HUES48 (cell line): ENCODE measurements at regions not wholly inside any gene's neighbourhood (a gene's known extent, or its start where the extent isn't known, plus 50 kb on each side); places are given as distances from the start of the nearest gene placed in this dataset.
"Not testable (repeated sequence)": the region's sequence is repeated elsewhere in the genome, so short reads cannot be mapped to it uniquely, and the experiment has no call there.

Source experiments
- H3K27ac ChIP-seq: one replicate; pipeline ENCODE4 v1.7.0; 2013; ENCODE audit warnings: low read depth, low read length, inconsistent platforms
- H3K27me3 ChIP-seq: 2 replicates; pipeline ENCODE4 v1.6.1; 2013; ENCODE audit warnings: mild to moderate bottlenecking, low read length; ENCODE audit not compliant: control insufficient read depth, insufficient read depth
- H3K36me3 ChIP-seq: 2 replicates; pipeline ENCODE4 v1.6.1; 2013; ENCODE audit warnings: low read length; ENCODE audit not compliant: control insufficient read depth, insufficient read depth
- H3K4me1 ChIP-seq: 2 replicates; pipeline ENCODE4 v1.6.1; 2013; ENCODE audit warnings: mild to moderate bottlenecking, low read length; ENCODE audit not compliant: control insufficient read depth, insufficient read depth
- H3K4me3 ChIP-seq: 2 replicates; pipeline ENCODE4 v1.5.1; 2013; ENCODE audit warnings: mild to moderate bottlenecking, low read depth, low read length
- H3K9ac ChIP-seq: 2 replicates; pipeline ENCODE4 v1.6.1; 2013; ENCODE audit warnings: mild to moderate bottlenecking, low read depth, low read length, moderate library complexity
- H3K9me3 ChIP-seq: 2 replicates; pipeline ENCODE4 v1.6.1; 2013; ENCODE audit warnings: low read length; ENCODE audit not compliant: control insufficient read depth, insufficient read depth

DNA sequence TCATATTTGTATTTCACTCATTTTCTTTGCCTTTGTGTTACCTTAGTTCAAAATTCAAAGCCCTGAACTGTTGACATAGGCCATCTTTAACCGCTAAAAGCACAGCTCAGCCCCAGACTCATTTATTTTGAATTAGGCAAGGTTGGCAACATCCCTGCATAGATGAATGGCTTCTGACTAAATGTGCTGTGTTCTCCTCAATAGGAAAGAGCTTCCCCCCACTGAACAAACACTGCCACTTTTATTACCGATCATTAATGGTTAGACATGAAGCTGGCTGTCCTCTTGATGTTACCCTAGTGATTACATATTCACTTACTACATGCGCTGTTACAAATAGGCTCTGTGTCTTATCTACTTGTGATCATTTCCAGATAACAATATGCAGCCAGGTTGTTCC is 170.7 kb downstream of the ADCYAP1 start:
- Histone ChIP-seq H3K9me3 (no peaks in the 10 kb centered on the region), H3K4me1 (peaks cover 5% of the 10 kb centered on the region), H3K4me3 (no peak overlapping the region), H3K27me3 (no peaks in the 10 kb centered on the region), H3K9ac (no peak overlapping the region), H3K27ac (no peak overlapping the region), H3K36me3 (no peaks in the 10 kb centered on the region)

DNA sequence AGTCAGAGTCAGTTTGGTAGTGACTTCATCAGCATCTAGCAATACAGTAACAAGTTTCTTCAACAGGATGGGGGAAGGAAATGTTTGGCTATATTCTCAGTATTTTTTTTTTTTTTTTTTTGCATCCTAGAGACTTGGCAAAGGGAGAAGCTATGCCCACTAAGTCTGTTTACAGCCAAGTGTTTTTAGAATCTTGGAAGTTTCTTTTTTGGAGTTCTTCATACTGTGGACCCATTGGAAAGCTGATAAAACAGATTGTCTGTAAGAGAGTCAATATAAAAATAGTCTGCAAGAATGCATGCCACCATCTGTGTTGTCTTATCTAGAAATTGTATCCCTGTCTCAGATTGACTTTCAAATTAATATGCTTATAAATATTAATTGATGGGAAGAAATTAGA is 171.2 kb downstream of the ADCYAP1 start:
- Histone ChIP-seq H3K9ac (no peak overlapping the region), H3K4me3 (no peak overlapping the region), H3K27ac (no peak overlapping the region), H3K36me3 (no peaks in the 10 kb centered on the region), H3K9me3 (no peaks in the 10 kb centered on the region), H3K4me1 (peaks cover 5% of the 10 kb centered on the region), H3K27me3 (no peaks in the 10 kb centered on the region)

DNA sequence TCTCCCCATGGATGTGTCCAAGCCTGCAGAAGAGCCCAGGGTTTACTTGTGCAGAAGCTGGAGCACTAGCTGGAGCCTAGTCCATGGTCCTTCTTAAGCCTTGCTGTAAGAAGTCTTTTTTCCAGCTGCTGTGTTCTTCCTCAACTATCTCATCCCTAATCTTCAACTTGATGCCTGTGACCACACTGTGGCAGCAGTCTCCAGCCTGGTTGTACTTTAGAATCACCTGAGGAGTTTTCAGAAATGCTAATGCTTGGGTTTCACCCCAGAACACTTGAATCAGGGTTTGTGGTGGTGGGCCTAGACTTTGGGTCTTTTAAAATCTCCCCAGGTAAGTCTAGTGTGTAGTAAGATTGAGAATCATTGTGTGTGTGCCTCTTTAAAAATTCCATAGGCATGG is 173.6 kb downstream of the ADCYAP1 start:
- no peaks in the 10 kb centered on the region for H3K36me3 ChIP-seq
- H3K9ac ChIP-seq = no peak overlapping the region
- no peaks in the 10 kb centered on the region for H3K27me3 ChIP-seq
- H3K27ac ChIP-seq = no peak overlapping the region
- no peaks in the 10 kb centered on the region for H3K9me3 ChIP-seq
- peaks cover 5% of the 10 kb centered on the region for H3K4me1 ChIP-seq
- no peak overlapping the region for H3K4me3 ChIP-seq

DNA sequence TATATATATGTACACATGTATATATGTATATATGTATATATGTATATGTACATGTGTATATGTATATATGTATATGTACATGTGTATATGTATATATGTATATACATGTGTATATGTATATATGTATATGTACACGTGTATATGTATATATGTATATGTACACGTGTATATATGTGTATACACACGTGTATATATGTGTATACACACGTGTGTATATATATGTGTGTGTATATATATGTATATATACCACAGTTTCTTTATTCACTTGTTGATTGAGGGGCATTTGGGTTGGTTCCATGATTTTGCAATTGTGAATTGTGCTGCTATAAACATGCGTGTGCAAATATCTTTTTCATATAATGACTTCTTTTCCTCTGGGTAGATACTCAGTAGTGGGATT is 179.0 kb downstream of the ADCYAP1 start:
- H3K4me3 ChIP-seq, H3K9ac ChIP-seq: not testable (repeated sequence)

DNA sequence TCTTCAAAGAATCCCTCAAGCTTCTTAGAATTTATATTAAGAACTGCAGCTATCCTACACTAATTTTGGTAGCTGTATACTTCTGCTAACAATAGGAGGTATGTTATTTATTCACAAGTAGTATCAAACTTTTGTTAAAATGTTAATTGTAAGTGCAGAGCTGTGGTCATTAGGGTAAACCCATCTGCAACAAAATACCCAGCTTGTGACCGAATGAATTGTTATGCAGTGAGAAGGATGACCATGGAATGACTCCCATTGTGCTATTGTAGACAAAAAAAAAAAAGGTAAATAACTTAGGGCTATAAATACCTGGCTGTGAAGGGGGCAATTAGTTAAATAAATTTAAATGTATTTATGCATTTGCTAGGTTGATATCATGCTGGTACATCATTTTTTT is 186.1 kb downstream of the ADCYAP1 start:
- Histone ChIP-seq H3K9ac (no peak overlapping the region), H3K27ac (peak overlapping the region; percentile 86), H3K4me1 (peaks cover 33% of the 10 kb centered on the region), H3K4me3 (peak overlapping the region; percentile 10; the same call in 1 of the 2 replicates), H3K27me3 (no peaks in the 10 kb centered on the region), H3K9me3 (peaks cover 3% of the 10 kb centered on the region; the same call in 1 of the 2 replicates), H3K36me3 (no peaks in the 10 kb centered on the region)

More for the DNA sequence above, 179.0 kb downstream of the ADCYAP1 start:
- not testable (repeated sequence) for H3K27ac ChIP-seq, H3K9me3 ChIP-seq, H3K4me1 ChIP-seq, H3K36me3 ChIP-seq, H3K27me3 ChIP-seq

DNA sequence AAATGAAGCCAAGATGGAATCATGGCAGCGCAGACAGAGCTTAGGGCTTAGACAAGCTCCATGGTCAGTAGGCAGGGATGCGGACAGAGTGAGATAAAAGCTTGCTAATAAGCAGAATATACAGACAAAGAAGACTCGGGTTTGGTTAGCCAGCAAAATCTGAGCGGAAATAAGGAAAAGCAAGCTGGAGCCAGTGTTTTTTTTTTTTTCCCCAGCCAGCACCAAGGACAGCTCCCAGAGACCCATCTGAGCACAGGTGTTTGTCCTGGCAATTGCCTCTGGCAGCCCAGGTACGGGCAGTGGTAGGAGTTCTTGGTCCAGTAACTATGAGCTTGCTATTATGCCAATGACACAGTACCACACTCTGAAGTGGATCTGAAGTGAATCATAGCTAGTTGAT is 187.6 kb downstream of the ADCYAP1 start:
- H3K27ac ChIP-seq = no peak overlapping the region
- H3K9ac ChIP-seq = no peak overlapping the region
- H3K4me1 ChIP-seq = peaks cover 33% of the 10 kb centered on the region
- H3K36me3 ChIP-seq = no peaks in the 10 kb centered on the region
- no peak overlapping the region for H3K4me3 ChIP-seq
- no peaks in the 10 kb centered on the region for H3K27me3 ChIP-seq
- peaks cover 3% of the 10 kb centered on the region; the same call in 1 of the 2 replicates for H3K9me3 ChIP-seq

DNA sequence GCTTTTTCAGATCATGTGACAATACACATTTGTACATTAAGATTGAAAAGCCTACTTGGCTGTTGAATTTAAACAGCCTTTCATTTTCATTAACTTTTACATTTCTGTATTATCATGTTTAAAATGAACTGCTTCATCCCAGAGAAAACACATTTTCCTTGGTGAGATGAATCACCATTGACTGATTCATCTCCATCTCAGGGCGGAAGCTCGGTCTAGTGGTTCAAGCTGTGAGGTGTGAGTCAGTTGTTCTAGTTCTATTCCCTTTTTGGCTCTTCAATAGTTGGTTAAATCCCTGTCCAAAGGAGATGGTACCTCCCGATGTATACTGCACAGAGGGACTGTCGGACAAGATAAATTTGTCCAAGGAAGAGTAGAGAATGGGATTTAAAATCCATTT is 189.7 kb downstream of the ADCYAP1 start:
- Histone ChIP-seq H3K9ac (no peak overlapping the region), H3K9me3 (0 out of 2 replicates have a peak, but pooled peaks cover 3% of the 10 kb centered on the region), H3K27me3 (no peaks in the 10 kb centered on the region), H3K4me1 (peaks cover 27% of the 10 kb centered on the region), H3K36me3 (no peaks in the 10 kb centered on the region), H3K4me3 (no peak overlapping the region), H3K27ac (no peak overlapping the region)

DNA sequence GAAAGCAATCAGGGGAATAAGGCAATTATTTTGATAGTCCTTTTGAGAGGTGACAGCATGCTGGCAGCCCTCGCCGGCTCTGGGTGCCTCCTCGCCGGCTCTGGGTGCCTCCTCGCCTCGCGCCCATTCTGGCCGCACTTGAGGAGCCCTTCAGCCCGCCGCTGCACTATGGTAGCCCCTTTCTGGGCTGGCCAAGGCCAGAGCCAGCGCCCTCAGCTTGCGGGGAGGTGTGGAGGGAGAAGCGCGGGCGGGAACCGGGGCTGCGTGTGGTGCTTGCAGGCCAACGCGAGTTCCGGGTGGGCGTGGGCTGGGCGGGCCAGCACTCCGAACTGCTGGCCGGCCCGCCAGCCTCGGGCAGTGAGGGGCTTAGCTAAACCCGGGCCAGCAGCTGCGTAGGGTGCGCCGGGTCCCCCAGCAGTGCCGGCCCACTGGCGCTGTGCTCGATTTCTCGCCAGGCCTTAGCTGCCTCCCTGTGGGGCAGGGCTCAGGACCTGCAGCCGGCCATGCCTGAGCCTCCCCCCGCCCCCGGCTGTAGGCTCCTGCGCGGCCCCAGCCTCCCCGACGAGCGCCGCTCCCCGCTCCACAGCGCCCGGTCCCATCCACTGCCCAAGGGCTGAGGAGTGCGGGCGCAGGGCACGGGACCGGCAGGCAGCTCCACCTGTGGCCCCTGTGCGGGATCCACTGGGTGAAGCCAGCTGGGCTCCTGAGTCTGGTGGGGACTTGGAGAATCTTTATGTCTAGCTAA is 193.5 kb downstream of the ADCYAP1 start:
- H3K4me1 ChIP-seq, H3K36me3 ChIP-seq, H3K27ac ChIP-seq, H3K9me3 ChIP-seq, H3K4me3 ChIP-seq, H3K9ac ChIP-seq, H3K27me3 ChIP-seq: not testable (repeated sequence)

DNA sequence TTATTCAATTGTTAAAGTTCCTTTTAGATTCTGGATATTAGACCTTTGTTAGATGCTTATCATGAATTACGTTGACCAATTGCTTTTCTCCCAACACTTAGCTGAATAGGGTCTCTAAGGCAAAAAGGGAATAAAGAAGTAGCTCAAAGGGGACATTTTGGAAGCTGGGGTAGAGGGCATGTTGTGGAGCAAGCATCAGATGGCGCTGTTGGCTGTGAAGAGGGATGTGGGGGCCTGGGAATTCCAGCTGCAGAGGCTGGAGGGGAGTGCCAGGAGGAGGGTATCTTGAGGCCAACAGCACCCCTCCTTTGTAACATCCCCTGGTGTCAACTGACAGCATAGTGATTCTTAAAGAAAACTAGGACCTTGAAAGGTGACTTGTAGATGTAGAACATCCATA is 198.2 kb downstream of the ADCYAP1 start:
- no peak overlapping the region for H3K9ac ChIP-seq
- no peak overlapping the region for H3K27ac ChIP-seq
- 0 out of 2 replicates have a peak, but pooled peaks cover 6% of the 10 kb centered on the region for H3K4me1 ChIP-seq
- H3K27me3 ChIP-seq = no peaks in the 10 kb centered on the region
- H3K36me3 ChIP-seq = no peaks in the 10 kb centered on the region
- H3K9me3 ChIP-seq = no peaks in the 10 kb centered on the region
- H3K4me3 ChIP-seq = no peak overlapping the region

DNA sequence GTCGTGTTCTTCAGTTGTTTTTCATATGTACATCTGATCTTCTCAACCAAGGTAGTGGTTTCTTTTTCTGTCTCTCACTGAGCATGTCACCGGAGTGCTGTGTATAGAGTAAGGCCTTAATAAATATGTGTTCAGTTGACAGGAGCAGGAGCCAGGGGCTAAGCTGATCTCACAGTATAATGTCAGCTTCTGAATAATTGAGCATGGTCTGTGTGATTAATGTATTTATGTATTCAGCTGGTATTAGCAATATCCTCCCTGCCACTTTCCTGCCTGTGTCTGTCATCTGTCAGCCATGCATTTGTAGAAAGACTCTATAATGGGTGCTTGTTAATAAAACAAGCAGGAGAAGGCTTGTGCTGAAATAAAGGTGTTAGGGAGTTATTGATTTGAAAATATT is 198.9 kb downstream of the ADCYAP1 start:
- Histone ChIP-seq H3K36me3 (no peaks in the 10 kb centered on the region), H3K27ac (no peak overlapping the region), H3K9me3 (no peaks in the 10 kb centered on the region)

DNA sequence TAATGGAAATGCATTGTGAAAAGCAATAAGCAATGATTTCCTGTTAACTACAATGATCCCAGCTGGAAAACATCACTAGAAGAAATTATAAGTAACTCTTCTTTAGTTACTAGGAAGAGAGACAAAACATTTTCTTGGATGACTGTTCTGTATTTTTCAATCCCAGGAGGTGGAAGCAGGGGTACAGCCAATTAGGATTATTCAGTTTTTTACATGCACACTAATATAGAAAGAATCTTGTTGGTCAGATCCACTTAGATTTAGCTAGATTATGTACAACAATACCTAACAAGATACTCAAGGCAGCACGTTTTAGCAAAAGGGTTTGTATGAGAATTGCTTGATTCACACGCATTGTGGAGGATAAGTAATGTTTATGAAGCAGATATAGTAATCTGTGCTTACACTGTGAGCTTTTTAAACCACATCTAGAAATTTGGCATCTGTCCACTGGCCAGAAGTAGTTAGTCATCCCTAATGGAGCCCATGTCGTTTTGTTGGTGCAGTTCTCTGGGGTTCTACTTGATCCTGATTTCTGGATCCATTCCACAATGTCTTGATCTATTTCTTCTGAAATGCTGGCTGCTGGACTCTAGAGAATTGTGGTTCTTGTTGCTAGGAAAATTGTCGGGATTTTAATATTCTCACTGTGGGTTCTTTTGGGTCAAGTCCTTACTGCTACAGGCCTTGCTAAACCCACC is 199.7 kb downstream of the ADCYAP1 start:
- no peaks in the 10 kb centered on the region for H3K9me3 ChIP-seq

More for the DNA sequence above, 198.9 kb downstream of the ADCYAP1 start:
- 0 out of 2 replicates have a peak, but pooled peaks cover 6% of the 10 kb centered on the region for H3K4me1 ChIP-seq
- H3K4me3 ChIP-seq = no peak overlapping the region
- H3K9ac ChIP-seq = no peak overlapping the region
- no peaks in the 10 kb centered on the region for H3K27me3 ChIP-seq

More for the DNA sequence above, 199.7 kb downstream of the ADCYAP1 start:
- no peak overlapping the region for H3K4me3 ChIP-seq
- H3K4me1 ChIP-seq = 0 out of 2 replicates have a peak, but pooled peaks cover 5% of the 10 kb centered on the region
- no peak overlapping the region for H3K9ac ChIP-seq
- H3K36me3 ChIP-seq = no peaks in the 10 kb centered on the region
- no peaks in the 10 kb centered on the region for H3K27me3 ChIP-seq
- no peak overlapping the region for H3K27ac ChIP-seq
